GM23338 (cell line): ENCODE measurements at regions not wholly inside any gene's neighbourhood (a gene's known extent, or its start where the extent isn't known, plus 50 kb on each side); places are given as distances from the start of the nearest gene placed in this dataset.
A peak's percentile ranks its signal among the peaks of the same experiment; 100 is the strongest.

Source experiments
- ATAC-seq: fragments of 200-7000 bp; cut with Tn5 transposase; 3 replicates; pipeline ENCODE4 v1.9.1; 2020
- DNase-seq: peaks from one replicate; pipeline ENCODE4 v3.0.0-alpha.2; 2015; ENCODE audit warnings: low spot score
- H2AFZ ChIP-seq: fragments of 200-600 bp; sonication (generic); 2 replicates; pipeline ENCODE4 v1.8.0; 2016; ENCODE audit warnings: antibody characterized with exemption, mild to moderate bottlenecking, moderate library complexity
- H3F3A ChIP-seq: fragments of 200-600 bp; sonication (generic); replicated peaks from 2 replicates; pipeline ENCODE4 v1.8.0; 2017; ENCODE audit warnings: antibody characterized with exemption, mixed run types, low read depth
- H3K27ac ChIP-seq: fragments of 200-600 bp; sonication (generic); 2 replicates; pipeline ENCODE4 v1.6.1; 2016; ENCODE audit warnings: low read depth
- H3K27me3 ChIP-seq: fragments of 200-600 bp; sonication (generic); 2 replicates; pipeline ENCODE4 v1.8.0; 2016; ENCODE audit warnings: mild to moderate bottlenecking, mixed run types, moderate library complexity; ENCODE audit not compliant: insufficient read depth
- H3K36me3 ChIP-seq: fragments of 200-600 bp; sonication (generic); 2 replicates; pipeline ENCODE4 v1.8.0; 2016; ENCODE audit warnings: mild to moderate bottlenecking; ENCODE audit not compliant: insufficient read depth
- H3K4me1 ChIP-seq: fragments of 200-600 bp; sonication (generic); 2 replicates; pipeline ENCODE4 v1.8.0; 2016; ENCODE audit warnings: mild to moderate bottlenecking, moderate library complexity; ENCODE audit not compliant: insufficient read depth
- H3K4me2 ChIP-seq: fragments of 200-600 bp; sonication (generic); 2 replicates; pipeline ENCODE4 v1.7.1; 2017; ENCODE audit warnings: mixed run types
- H3K4me3 ChIP-seq: fragments of 200-600 bp; sonication (generic); 2 replicates; pipeline ENCODE4 v1.6.1; 2016; ENCODE audit warnings: mixed run types
- H3K79me2 ChIP-seq: fragments of 200-600 bp; sonication (generic); replicated peaks from 2 replicates; pipeline ENCODE4 v1.8.0; 2017; ENCODE audit warnings: mild to moderate bottlenecking; ENCODE audit not compliant: insufficient read depth
- H3K9me2 ChIP-seq: fragments of 200-600 bp; sonication (generic); 2 replicates; pipeline ENCODE4 v1.8.0; 2017; ENCODE audit not compliant: insufficient read depth
- H4K20me1 ChIP-seq: fragments of 200-600 bp; sonication (generic); replicated peaks from 2 replicates; pipeline ENCODE4 v1.8.0; 2017; ENCODE audit warnings: mild to moderate bottlenecking; ENCODE audit not compliant: insufficient read depth
- H3K27ac Mint-ChIP-seq: 2 replicates; pipeline ENCODE4 v1.8.0; 2020; ENCODE audit warnings: inconsistent platforms, mild to moderate bottlenecking, moderate library complexity, mixed read lengths
- H3K27me3 Mint-ChIP-seq: 3 replicates; pipeline ENCODE4 v1.8.0; 2022; ENCODE audit warnings: low read depth, mild to moderate bottlenecking, moderate library complexity, mixed read lengths, inconsistent platforms; ENCODE audit not compliant: insufficient read depth, poor library complexity
- H3K36me3 Mint-ChIP-seq: 3 replicates; pipeline ENCODE4 v1.8.0; 2021; ENCODE audit warnings: low read depth, mild to moderate bottlenecking, inconsistent platforms, moderate library complexity, mixed read lengths
- H3K4me1 Mint-ChIP-seq: 3 replicates; pipeline ENCODE4 v1.8.0; 2020; ENCODE audit warnings: mild to moderate bottlenecking, inconsistent platforms, mixed read lengths
- H3K4me3 Mint-ChIP-seq: 3 replicates; pipeline ENCODE4 v1.8.0; 2021; ENCODE audit warnings: moderate library complexity, mild to moderate bottlenecking, inconsistent platforms, mixed read lengths
- H3K9me3 Mint-ChIP-seq: 3 replicates; pipeline ENCODE4 v1.8.0; 2020; ENCODE audit warnings: moderate library complexity, mild to moderate bottlenecking, inconsistent platforms, mixed read lengths
- CREB1 ChIP-seq: fragments of 250-450 bp; sonication (Bioruptor Pico); IDR thresholded peaks from 2 replicates; pipeline ENCODE4 v1.5.0; 2020; ENCODE audit warnings: low read depth, mild to moderate bottlenecking, moderate library complexity
- CTCF ChIP-seq, 2 experiments: fragments of 200-600 bp in 1 of 2; sonication (generic) in 1 of 2; conservative IDR thresholded peaks; 2 replicates each; pipeline versions ENCODE4 v1.5.1 to v1.6.1; 2016 to 2017; ENCODE audit warnings: antibody characterized with exemption in 2 of 2, low read depth in 2 of 2, mild to moderate bottlenecking in 2 of 2, moderate library complexity in 1 of 2
- ETS1 ChIP-seq: IDR thresholded peaks from 2 replicates; pipeline ENCODE4 v1.6.1; 2016; ENCODE audit warnings: antibody characterized with exemption
- EZH2 ChIP-seq: fragments of 200-600 bp; sonication (generic); IDR thresholded peaks from one replicate; pipeline ENCODE4 v1.8.0; 2017; ENCODE audit warnings: antibody characterized with exemption, mild to moderate bottlenecking, low read depth; ENCODE audit not compliant: unreplicated experiment
- EZH2phosphoT487 ChIP-seq: fragments of 200-600 bp; sonication (generic); IDR thresholded peaks from one replicate; pipeline ENCODE4 v1.8.1; 2018; ENCODE audit warnings: antibody characterized with exemption; ENCODE audit not compliant: unreplicated experiment
- NANOG ChIP-seq: IDR thresholded peaks from 2 replicates; pipeline ENCODE4 v1.6.1; 2016; ENCODE audit warnings: antibody characterized with exemption, borderline replicate concordance
- POLR2AphosphoS5 ChIP-seq: IDR thresholded peaks from 2 replicates; pipeline ENCODE4 v1.6.1; 2016; ENCODE audit warnings: antibody characterized with exemption, low read depth
- STAT1 ChIP-seq: IDR thresholded peaks from one replicate; pipeline ENCODE4 v1.6.1; 2016; ENCODE audit warnings: antibody characterized with exemption; ENCODE audit not compliant: unreplicated experiment
- ZNF114 ChIP-seq: fragments of 250-450 bp; sonication (Bioruptor Pico); IDR thresholded peaks from 2 replicates; pipeline ENCODE4 v1.5.0; 2020; ENCODE audit warnings: mild to moderate bottlenecking, moderate library complexity
- ZNF331 ChIP-seq: fragments of 250-450 bp; sonication (Bioruptor Pico); IDR thresholded peaks from 2 replicates; pipeline ENCODE4 v1.5.0; 2020; ENCODE audit warnings: low read depth, mild to moderate bottlenecking, moderate library complexity
- ZNF462 ChIP-seq: fragments of 250-450 bp; sonication (Bioruptor Pico); IDR thresholded peaks from 2 replicates; pipeline ENCODE4 v1.5.0; 2020; ENCODE audit warnings: mild to moderate bottlenecking, moderate library complexity

- no peak overlapping the region for H3K27ac ChIP-seq
- H3K27me3 ChIP-seq: no peaks in the 10 kb centered on the region
- Mint-ChIP-seq H3K27ac (no peak overlapping the region), H3K9me3 (no peaks in the 10 kb centered on the region), H3K4me1 (peaks cover 15% of the 10 kb centered on the region), H3K36me3 (no peaks in the 10 kb centered on the region), H3K4me3 (no peak overlapping the region), H3K27me3 (no peaks in the 10 kb centered on the region)
- TF ChIP-seq ETS1: no peak
- TF ChIP-seq STAT1: no peak
- TF ChIP-seq CREB1 (CRISPR knock-in tag): no peak
- no peaks in the 10 kb centered on the region for H3K36me3 ChIP-seq
- no peak overlapping the region for H3K4me3 ChIP-seq
- H3K79me2 ChIP-seq: no peaks in the 10 kb centered on the region
- no peaks in the 10 kb centered on the region for H4K20me1 ChIP-seq
- no peaks in the 10 kb centered on the region for H3F3A ChIP-seq
- no peaks in the 10 kb centered on the region for H3K9me2 ChIP-seq
- peaks cover 26% of the 10 kb centered on the region for H3K4me1 ChIP-seq
- DNase-seq (no peak), ATAC-seq (no peak)
- H3K4me2 ChIP-seq: no peak overlapping the region
- no peak overlapping the region for H2AFZ ChIP-seq
Observed at GRCh38 chr6:90707246-90707645, 120.4 kb upstream of the MAP3K7 start.

- no peaks in the 10 kb centered on the region for H3K27me3 ChIP-seq
- TF ChIP-seq NANOG (no peak), ZNF114 (CRISPR knock-in tag) (no peak), ETS1 (no peak), POLR2AphosphoS5 (no peak), CREB1 (CRISPR knock-in tag) (no peak), EZH2 (no peak), EZH2phosphoT487 (no peak), STAT1 (no peak), ZNF462 (CRISPR knock-in tag) (no peak), ZNF331 (no peak), CTCF (conservative IDR thresholded peaks at IDR 0.05; ENCODE audit: low read depth in 2 of 2) (no peak)
Observed at GRCh38 chr6:90703336-90703735, 116.5 kb upstream of the MAP3K7 start.

More at GRCh38 chr6:90703336-90703735, 116.5 kb upstream of the MAP3K7 start:
- Mint-ChIP-seq H3K27me3 (no peaks in the 10 kb centered on the region), H3K27ac (no peak overlapping the region), H3K36me3 (no peaks in the 10 kb centered on the region), H3K4me1 (peaks cover 26% of the 10 kb centered on the region), H3K4me3 (no peak overlapping the region), H3K9me3 (no peaks in the 10 kb centered on the region)
- no peak overlapping the region for H3K4me3 ChIP-seq
- H3K27ac ChIP-seq: no peak overlapping the region
- no peaks in the 10 kb centered on the region for H3K9me2 ChIP-seq
- peaks cover 33% of the 10 kb centered on the region for H3K4me1 ChIP-seq
- peak; percentile 29 for DNase-seq
- no peak for ATAC-seq
- no peaks in the 10 kb centered on the region for H3F3A ChIP-seq
- H3K4me2 ChIP-seq: no peak overlapping the region
- H2AFZ ChIP-seq: no peak overlapping the region
- H3K36me3 ChIP-seq: no peaks in the 10 kb centered on the region
- no peaks in the 10 kb centered on the region for H4K20me1 ChIP-seq
- no peaks in the 10 kb centered on the region for H3K79me2 ChIP-seq
